HCT116 (cell line): ENCODE measurements at regions not wholly inside any gene's neighbourhood (a gene's known extent, or its start where the extent isn't known, plus 50 kb on each side); places are given as distances from the start of the nearest gene placed in this dataset.

ENCODE experiments used
- ATAC-seq: fragments of 200-7000 bp; cut with Tn5 transposase; 2 replicates; pipeline ENCODE4 v1.9.1; 2020; ENCODE audit warnings: mild to moderate bottlenecking, moderate library complexity
- BruUV-seq: library from RNA; stranded (reverse); fragments of 400-500 nt; replicated peaks from 2 replicates; lab custom pipeline; 2021; lab: Mats Ljungman, UMichigan
- CTCF ChIA-PET: fragments of 300-600 bp; sonication (Branson Sonifier 250); formaldehyde crosslinking; loops from one replicate; lab custom pipeline; 2021; ENCODE audit warnings: antibody characterized with exemption; lab: Charles Lee
- POLR2A ChIA-PET: fragments of 300-600, 350-600 bp; sonication (Branson Sonifier 250); formaldehyde crosslinking; loops from one replicate; lab custom pipeline; 2021; ENCODE audit warnings: antibody characterized with exemption; lab: Charles Lee
- RAD21 ChIA-PET, 2 experiments: fragments of 300-600 bp; sonication (Branson Sonifier 250); formaldehyde crosslinking; loops; one replicate each; lab custom pipeline; 2023; ENCODE audit warnings: low total read pairs in 2 of 2; ENCODE audit not compliant: uncharacterized antibody in 2 of 2, unreplicated experiment in 2 of 2, low non-redundant PET in 1 of 2; lab: Charles Lee
- DNase-seq: peaks from one replicate; pipeline ENCODE4 v3.0.0-alpha.2; 2010; ENCODE audit warnings: low read depth, low spot score
- H2AFZ ChIP-seq: fragments of 200-600 bp; shearing (Covaris generic), sonication (generic); 2 replicates; pipeline ENCODE4 v1.6.1; 2017; ENCODE audit warnings: low read depth, mixed run types, mixed read lengths, antibody characterized with exemption, low read length; ENCODE audit not compliant: poor library complexity, severe bottlenecking
- H3K27ac ChIP-seq: 2 replicates; pipeline ENCODE4 v1.5.1; 2012; ENCODE audit warnings: low read depth, low read length
- H3K27me3 ChIP-seq: fragments of 200-600 bp; sonication (generic); 2 replicates; pipeline ENCODE4 v1.6.1; 2016; ENCODE audit warnings: mixed run types, low read length, mixed read lengths; ENCODE audit not compliant: insufficient read depth
- H3K36me3 ChIP-seq, 2 experiments: fragments of 200-500 bp in 1 of 2; fragments of 200-600 bp in 1 of 2; sonication (Bioruptor generic) in 1 of 2; sonication (generic) in 1 of 2; 2 replicates each; pipeline versions ENCODE4 v1.5.1 to v1.6.1; 2014 to 2016; ENCODE audit warnings: low read length in 2 of 2, inconsistent platforms in 1 of 2, mixed read lengths in 1 of 2, mixed run types in 1 of 2; ENCODE audit not compliant: insufficient read depth in 2 of 2, control insufficient read depth in 1 of 2
- H3K4me1 ChIP-seq, 2 experiments: fragments of 200-600 bp in 1 of 2; sonication (generic) in 1 of 2; 2 replicates each; pipeline versions ENCODE4 v1.5.1 to v1.6.1; 2012 to 2017; ENCODE audit warnings: low read length in 2 of 2, inconsistent platforms in 1 of 2, mild to moderate bottlenecking in 1 of 2, mixed read lengths in 1 of 2, mixed run types in 1 of 2, moderate library complexity in 1 of 2; ENCODE audit not compliant: insufficient read depth in 2 of 2, control insufficient read depth in 1 of 2
- H3K4me2 ChIP-seq: fragments of 200-600 bp; sonication (generic); 2 replicates; pipeline ENCODE4 v1.6.1; 2017; ENCODE audit warnings: mixed run types, low read length, mixed read lengths
- H3K4me3 ChIP-seq, 2 experiments: fragments of 200-600 bp in 1 of 2; sonication (generic) in 1 of 2; replicated peaks in 1 of 2; 2 replicates each; pipeline ENCODE4 v1.5.1; 2011 to 2016; ENCODE audit warnings: low read length in 2 of 2, control low read depth in 1 of 2, low read depth in 1 of 2, mild to moderate bottlenecking in 1 of 2, mixed read lengths in 1 of 2, mixed run types in 1 of 2
- H3K79me2 ChIP-seq: fragments of 200-600 bp; sonication (generic); 2 replicates; pipeline ENCODE4 v1.6.1; 2017; ENCODE audit warnings: mild to moderate bottlenecking, mixed run types, low read length, moderate library complexity, mixed read lengths; ENCODE audit not compliant: insufficient read depth
- H3K9ac ChIP-seq: fragments of 200-600 bp; sonication (generic); 2 replicates; pipeline ENCODE4 v1.6.1; 2016; ENCODE audit warnings: low read length, mixed read lengths
- H3K9me2 ChIP-seq: fragments of 200-600 bp; sonication (generic), shearing (Covaris generic); 2 replicates; pipeline ENCODE4 v1.6.1; 2017; ENCODE audit warnings: mixed run types, mild to moderate bottlenecking, moderate library complexity; ENCODE audit not compliant: insufficient read depth
- H3K9me3 ChIP-seq, 2 experiments: fragments of 200-500 bp in 1 of 2; fragments of 200-600 bp in 1 of 2; sonication (Bioruptor generic) in 1 of 2; sonication (generic) in 1 of 2; 2 replicates each; pipeline ENCODE4 v1.6.1; 2014 to 2017; ENCODE audit warnings: low read length in 2 of 2, mixed read lengths in 2 of 2, inconsistent platforms in 1 of 2, low read depth in 1 of 2, mild to moderate bottlenecking in 1 of 2, mixed run types in 1 of 2, moderate library complexity in 1 of 2; ENCODE audit not compliant: control insufficient read depth in 1 of 2, insufficient read depth in 1 of 2
- H4K20me1 ChIP-seq: fragments of 200-600 bp; sonication (generic), shearing (Covaris generic); 2 replicates; pipeline ENCODE4 v1.6.1; 2017; ENCODE audit warnings: mixed run types, mild to moderate bottlenecking, moderate library complexity; ENCODE audit not compliant: insufficient read depth
- ATF3 ChIP-seq: IDR thresholded peaks from 2 replicates; pipeline ENCODE4 v1.6.1; 2012
- CBX3 ChIP-seq: IDR thresholded peaks from 2 replicates; pipeline ENCODE4 v1.6.1; 2012; ENCODE audit warnings: low read depth
- CEBPB ChIP-seq: IDR thresholded peaks from 2 replicates; pipeline ENCODE4 v1.6.1; 2012; ENCODE audit warnings: low read depth
- EGR1 ChIP-seq: IDR thresholded peaks from 2 replicates; pipeline ENCODE4 v1.6.1; 2012; ENCODE audit warnings: low read depth
- ELF1 ChIP-seq: IDR thresholded peaks from 2 replicates; pipeline ENCODE4 v1.6.1; 2012; ENCODE audit warnings: low read depth, borderline replicate concordance
- EZH2 ChIP-seq: fragments of 200-600 bp; sonication (generic); IDR thresholded peaks from 2 replicates; pipeline ENCODE4 v1.6.1; 2017; ENCODE audit warnings: antibody characterized with exemption, mixed run types
- EZH2phosphoT487 ChIP-seq: fragments of 200-600 bp; IDR thresholded peaks from 2 replicates; pipeline ENCODE4 v1.6.1; 2018; ENCODE audit warnings: antibody characterized with exemption, borderline replicate concordance
- FOSL1 ChIP-seq: IDR thresholded peaks from 2 replicates; pipeline ENCODE4 v1.6.1; 2012; ENCODE audit warnings: low read depth
- JUND ChIP-seq: IDR thresholded peaks from 2 replicates; pipeline ENCODE4 v1.6.1; 2012
- MAX ChIP-seq: IDR thresholded peaks from 2 replicates; pipeline ENCODE4 v1.6.1; 2012
- POLR2AphosphoS5 ChIP-seq: IDR thresholded peaks from 2 replicates; pipeline ENCODE4 v1.6.1; 2011; ENCODE audit warnings: mild to moderate bottlenecking, low read depth, low read length, moderate library complexity
- REST ChIP-seq: IDR thresholded peaks from 2 replicates; pipeline ENCODE4 v1.6.1; 2012; ENCODE audit warnings: low read depth
- SIN3A ChIP-seq: IDR thresholded peaks from 2 replicates; pipeline ENCODE4 v1.6.1; 2012; ENCODE audit warnings: low read depth
- SP1 ChIP-seq: IDR thresholded peaks from 2 replicates; pipeline ENCODE4 v1.6.1; 2012; ENCODE audit warnings: low read depth
- SRF ChIP-seq: IDR thresholded peaks from 2 replicates; pipeline ENCODE4 v1.6.1; 2012; ENCODE audit warnings: low read depth
- TCF7L2 ChIP-seq: IDR thresholded peaks from 2 replicates; pipeline ENCODE4 v1.7.0; 2011; ENCODE audit warnings: borderline replicate concordance, inconsistent platforms; ENCODE audit not compliant: insufficient read depth, insufficient read length; ENCODE audit errors: extremely low read depth
- YY1 ChIP-seq: IDR thresholded peaks from 2 replicates; pipeline ENCODE4 v1.6.1; 2011; ENCODE audit warnings: low read length, low read depth, moderate library complexity, mild to moderate bottlenecking; ENCODE audit not compliant: insufficient replicate concordance; ENCODE audit errors: extremely low read depth
- ZFX ChIP-seq: fragments of 450-650 bp; IDR thresholded peaks from 2 replicates; pipeline ENCODE4 v1.6.1; 2017
- intact Hi-C: fragments of 100-400 bp; cut with micrococcal nuclease; formaldehyde crosslinking; loops from 2 replicates; pipeline ENCODE4 v1.10.0; 2022
- TF ChIP-seq, protein P1 (sequence below), 3 experiments: fragments of 200-600 bp in 1 of 3; sonication (generic) in 1 of 3; IDR thresholded peaks in 2 of 3; conservative IDR thresholded peaks in 1 of 3; 2 replicates each; pipeline ENCODE4 v1.5.1; 2012 to 2017; ENCODE audit warnings: low read depth in 2 of 3, low read length in 2 of 3, antibody characterized with exemption in 1 of 3, borderline replicate concordance in 1 of 3, control low read depth in 1 of 3, mild to moderate bottlenecking in 1 of 3, mixed read lengths in 1 of 3, mixed run types in 1 of 3, moderate library complexity in 1 of 3; ENCODE audit not compliant: insufficient read depth in 1 of 3

DNA sequence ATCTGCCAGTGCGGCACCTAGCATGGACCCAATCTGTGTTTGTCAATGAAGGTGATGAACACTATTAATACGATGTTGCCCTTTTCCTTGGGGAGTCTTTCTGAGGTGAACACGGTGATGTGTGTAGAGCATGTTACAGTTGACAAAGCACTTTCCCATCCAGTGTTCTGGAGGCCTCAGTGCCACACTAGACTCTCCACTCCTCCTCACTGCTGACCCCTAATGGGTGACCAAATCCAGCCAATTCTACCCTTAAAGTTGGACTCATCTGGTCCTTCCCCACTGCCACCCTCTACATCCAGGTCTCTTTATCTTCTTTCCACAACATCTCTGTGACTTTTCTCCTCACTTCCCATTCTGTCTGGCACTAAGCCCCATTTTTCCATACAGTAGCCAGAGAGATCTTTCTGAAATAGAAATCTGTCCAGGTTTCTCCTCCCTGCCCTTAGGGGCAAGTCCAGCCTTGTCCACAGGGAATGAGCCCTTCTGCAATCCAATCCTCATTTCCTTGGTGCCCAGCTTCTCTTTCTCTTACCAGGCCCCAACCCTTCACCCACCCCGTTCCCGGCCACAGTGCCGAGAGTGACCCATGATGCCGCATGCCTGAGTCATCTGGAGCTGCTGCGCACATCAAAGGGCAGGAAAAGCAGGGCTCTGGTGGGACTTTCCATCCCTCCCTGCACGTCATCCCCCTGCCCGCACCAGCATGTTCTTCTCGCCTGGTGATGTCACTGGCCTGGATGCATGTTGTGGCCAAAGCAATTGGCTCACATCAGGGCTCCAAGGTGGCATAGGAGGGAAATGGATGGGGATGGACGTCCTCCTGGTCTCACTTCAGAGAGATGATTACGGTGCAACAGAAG, 64.2 kb downstream of the RASSF10 start:
- Histone ChIP-seq H4K20me1 (no peaks in the 10 kb centered on the region), H3K36me3 (no peaks in the 10 kb centered on the region), H3K9me3 (no peaks in the 10 kb centered on the region), H3K9ac (peak overlapping the region; percentile 4; the same call in 1 of the 2 replicates), H3K27me3 (no peaks in the 10 kb centered on the region), H3K27ac (0 out of 2 replicates have a peak overlapping the region, but pooled peaks have one; percentile 12), H3K4me1 (peaks cover 13 to 37% of the 10 kb centered on the region in 2 experiments), H3K4me2 (peak overlapping the region; percentile 45), H3K9me2 (no peaks in the 10 kb centered on the region), H3K4me3 (no peak overlapping the region; a peak in 1 of 4 replicates), H3K79me2 (no peaks in the 10 kb centered on the region), H2AFZ (peak overlapping the region; percentile 3)
- ATAC-seq (peak; percentile 92), DNase-seq (peak; percentile 76)
- intact Hi-C loops, result no loop called here
- CTCF ChIA-PET, result no interaction called here
- RAD21 ChIA-PET, result no interaction called here
- peak; percentile 73 for TF ChIP-seq FOSL1
- TF ChIP-seq JUND, result peak; percentile 80
- peak; percentile 26; the same call in 1 of the 2 replicates for TF ChIP-seq POLR2AphosphoS5
- no peak for TF ChIP-seq REST
- peak; percentile 98 for TF ChIP-seq TCF7L2
- no peak for TF ChIP-seq EZH2phosphoT487
- no peak for TF ChIP-seq SIN3A
- TF ChIP-seq YY1, result no peak
- no peak for TF ChIP-seq EGR1
- TF ChIP-seq SRF, result no peak; the same call in 1 of the 2 replicates
- peak; percentile 10; the same call in 1 of the 2 replicates for TF ChIP-seq ZFX
- TF ChIP-seq SP1, result peak; percentile 90
- TF ChIP-seq MAX, result peak; percentile 88
- no peak for TF ChIP-seq ATF3
- TF ChIP-seq, protein P1, sequence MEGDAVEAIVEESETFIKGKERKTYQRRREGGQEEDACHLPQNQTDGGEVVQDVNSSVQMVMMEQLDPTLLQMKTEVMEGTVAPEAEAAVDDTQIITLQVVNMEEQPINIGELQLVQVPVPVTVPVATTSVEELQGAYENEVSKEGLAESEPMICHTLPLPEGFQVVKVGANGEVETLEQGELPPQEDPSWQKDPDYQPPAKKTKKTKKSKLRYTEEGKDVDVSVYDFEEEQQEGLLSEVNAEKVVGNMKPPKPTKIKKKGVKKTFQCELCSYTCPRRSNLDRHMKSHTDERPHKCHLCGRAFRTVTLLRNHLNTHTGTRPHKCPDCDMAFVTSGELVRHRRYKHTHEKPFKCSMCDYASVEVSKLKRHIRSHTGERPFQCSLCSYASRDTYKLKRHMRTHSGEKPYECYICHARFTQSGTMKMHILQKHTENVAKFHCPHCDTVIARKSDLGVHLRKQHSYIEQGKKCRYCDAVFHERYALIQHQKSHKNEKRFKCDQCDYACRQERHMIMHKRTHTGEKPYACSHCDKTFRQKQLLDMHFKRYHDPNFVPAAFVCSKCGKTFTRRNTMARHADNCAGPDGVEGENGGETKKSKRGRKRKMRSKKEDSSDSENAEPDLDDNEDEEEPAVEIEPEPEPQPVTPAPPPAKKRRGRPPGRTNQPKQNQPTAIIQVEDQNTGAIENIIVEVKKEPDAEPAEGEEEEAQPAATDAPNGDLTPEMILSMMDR (IDR thresholded peaks at IDR 0.05 in 2 of 3, conservative IDR thresholded peaks at IDR 0.05 in 1 of 3; ENCODE audit: borderline replicate concordance in 1 of 3, insufficient read depth in 1 of 3, low read depth in 2 of 3, low read length in 2 of 3), result no peak
- no peak for TF ChIP-seq CEBPB
- TF ChIP-seq ELF1, result no peak
- peak; percentile 89 for TF ChIP-seq CBX3
- no peak for TF ChIP-seq EZH2
- BruUV-seq, result no TSS peak
- POLR2A ChIA-PET, result no interaction called here
